MM.1S (cell line): ENCODE measurements at regions not wholly inside any gene's neighbourhood (a gene's known extent, or its start where the extent isn't known, plus 50 kb on each side); places are given as distances from the start of the nearest gene placed in this dataset.

Source experiments
- DNase-seq: peaks from one replicate; pipeline ENCODE4 v3.0.0-alpha.2; 2015
- H2AFZ ChIP-seq: fragments of 300-600 bp; sonication (generic); 2 replicates; pipeline ENCODE4 v1.6.0; 2016; ENCODE audit warnings: antibody characterized with exemption, low read length
- H3F3A ChIP-seq: fragments of 300-600 bp; sonication (generic); 2 replicates; pipeline ENCODE4 v1.6.1; 2016; ENCODE audit warnings: mild to moderate bottlenecking, antibody characterized with exemption, low read length, moderate library complexity, mixed read lengths; ENCODE audit not compliant: insufficient read depth
- H3K27ac ChIP-seq: fragments of 300-600 bp; sonication (generic); 2 replicates; pipeline ENCODE4 v1.5.1; 2016; ENCODE audit warnings: mild to moderate bottlenecking, low read length
- H3K27me3 ChIP-seq: fragments of 300-600 bp; sonication (generic); replicated peaks from 2 replicates; pipeline ENCODE4 v1.6.0; 2016; ENCODE audit warnings: low read length; ENCODE audit not compliant: insufficient read depth
- H3K36me3 ChIP-seq: fragments of 300-600 bp; sonication (generic); replicated peaks from 2 replicates; pipeline ENCODE4 v1.6.1; 2016; ENCODE audit warnings: mild to moderate bottlenecking, low read length, mixed read lengths; ENCODE audit not compliant: insufficient read depth
- H3K4me1 ChIP-seq: fragments of 300-600 bp; sonication (generic); 2 replicates; pipeline ENCODE4 v1.6.1; 2016; ENCODE audit warnings: low read length, mixed read lengths
- H3K4me2 ChIP-seq: fragments of 300-600 bp; sonication (generic); 2 replicates; pipeline ENCODE4 v1.6.0; 2016; ENCODE audit warnings: low read depth, low read length
- H3K4me3 ChIP-seq: fragments of 300-600 bp; sonication (generic); 2 replicates; pipeline ENCODE4 v1.5.1; 2016; ENCODE audit warnings: low read length, mixed read lengths
- H3K79me2 ChIP-seq: fragments of 300-600 bp; sonication (generic); 2 replicates; pipeline ENCODE4 v1.6.1; 2016; ENCODE audit warnings: mixed run types, low read length, mixed read lengths
- H3K9ac ChIP-seq: fragments of 300-600 bp; sonication (generic); 2 replicates; pipeline ENCODE4 v1.6.1; 2016; ENCODE audit warnings: low read length, mixed read lengths
- H3K9me2 ChIP-seq: fragments of 300-600 bp; sonication (generic); replicated peaks from 2 replicates; pipeline ENCODE4 v1.6.1; 2016; ENCODE audit warnings: mild to moderate bottlenecking, low read length, mixed read lengths; ENCODE audit not compliant: insufficient read depth
- H3K9me3 ChIP-seq: fragments of 300-600 bp; sonication (generic); replicated peaks from 2 replicates; pipeline ENCODE4 v1.6.1; 2016; ENCODE audit warnings: mild to moderate bottlenecking, low read length, mixed read lengths; ENCODE audit not compliant: insufficient read depth
- H4K20me1 ChIP-seq: fragments of 300-600 bp; sonication (generic); 2 replicates; pipeline ENCODE4 v1.6.1; 2016; ENCODE audit warnings: mild to moderate bottlenecking, low read length, moderate library complexity, mixed read lengths; ENCODE audit not compliant: insufficient read depth
- EZH2 ChIP-seq: fragments of 300-600 bp; sonication (generic); optimal IDR thresholded peaks from 2 replicates; pipeline ENCODE3; 2017; ENCODE audit warnings: low read depth, mild to moderate bottlenecking, antibody characterized with exemption, low read length, mixed read lengths
- EZH2phosphoT487 ChIP-seq: fragments of 300-600 bp; sonication (generic); IDR thresholded peaks from 2 replicates; pipeline ENCODE4 v1.6.1; 2018; ENCODE audit warnings: antibody characterized with exemption, low read length
- TF ChIP-seq, protein P1 (sequence below): fragments of 300-600 bp; sonication (generic); IDR thresholded peaks from 2 replicates; pipeline ENCODE4 v1.5.1; 2016; ENCODE audit warnings: antibody characterized with exemption, low read length, mixed read lengths

DNA sequence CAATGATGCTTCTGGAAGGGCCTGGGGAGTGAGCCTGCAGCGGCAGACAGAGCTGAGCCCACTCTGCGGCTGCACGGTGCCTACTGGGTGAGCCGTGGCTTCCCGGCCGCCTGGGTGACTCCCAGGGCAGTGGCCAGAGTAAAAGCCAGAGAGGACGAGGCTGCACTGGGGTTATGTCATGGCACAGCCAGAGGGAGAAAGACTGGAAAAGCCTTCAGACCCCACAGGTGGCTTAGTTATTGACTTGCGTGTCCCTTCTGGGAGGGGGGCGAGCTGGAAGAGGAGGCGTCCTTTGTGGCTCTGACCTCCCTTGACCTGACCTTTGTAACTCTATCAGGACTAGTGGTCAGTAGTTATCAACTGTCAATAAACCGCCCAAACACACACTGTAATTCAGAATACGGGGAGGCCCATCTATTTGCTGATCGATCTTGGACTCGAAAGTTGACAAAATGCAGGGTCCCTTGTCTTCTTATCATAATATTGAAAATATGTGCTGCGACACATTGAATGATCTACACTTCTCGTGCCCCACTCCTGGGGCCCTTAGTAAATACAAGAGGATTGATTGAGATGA is 385.9 kb upstream of the ZFHX3 start:
- no peaks in the 10 kb centered on the region for H3K79me2 ChIP-seq
- no peak overlapping the region for H3K4me2 ChIP-seq
- H3K27me3 ChIP-seq, result no peaks in the 10 kb centered on the region
- H2AFZ ChIP-seq, result no peak overlapping the region
- H3K27ac ChIP-seq, result no peak overlapping the region
- DNase-seq, result no peak
- H3K4me3 ChIP-seq, result no peak overlapping the region
- no peak overlapping the region for H3K9ac ChIP-seq
- no peaks in the 10 kb centered on the region for H3K9me2 ChIP-seq
- H3K4me1 ChIP-seq, result no peaks in the 10 kb centered on the region
- H3K36me3 ChIP-seq, result no peaks in the 10 kb centered on the region
- no peaks in the 10 kb centered on the region for H3K9me3 ChIP-seq
- no peaks in the 10 kb centered on the region for H4K20me1 ChIP-seq
- TF ChIP-seq, protein P1, sequence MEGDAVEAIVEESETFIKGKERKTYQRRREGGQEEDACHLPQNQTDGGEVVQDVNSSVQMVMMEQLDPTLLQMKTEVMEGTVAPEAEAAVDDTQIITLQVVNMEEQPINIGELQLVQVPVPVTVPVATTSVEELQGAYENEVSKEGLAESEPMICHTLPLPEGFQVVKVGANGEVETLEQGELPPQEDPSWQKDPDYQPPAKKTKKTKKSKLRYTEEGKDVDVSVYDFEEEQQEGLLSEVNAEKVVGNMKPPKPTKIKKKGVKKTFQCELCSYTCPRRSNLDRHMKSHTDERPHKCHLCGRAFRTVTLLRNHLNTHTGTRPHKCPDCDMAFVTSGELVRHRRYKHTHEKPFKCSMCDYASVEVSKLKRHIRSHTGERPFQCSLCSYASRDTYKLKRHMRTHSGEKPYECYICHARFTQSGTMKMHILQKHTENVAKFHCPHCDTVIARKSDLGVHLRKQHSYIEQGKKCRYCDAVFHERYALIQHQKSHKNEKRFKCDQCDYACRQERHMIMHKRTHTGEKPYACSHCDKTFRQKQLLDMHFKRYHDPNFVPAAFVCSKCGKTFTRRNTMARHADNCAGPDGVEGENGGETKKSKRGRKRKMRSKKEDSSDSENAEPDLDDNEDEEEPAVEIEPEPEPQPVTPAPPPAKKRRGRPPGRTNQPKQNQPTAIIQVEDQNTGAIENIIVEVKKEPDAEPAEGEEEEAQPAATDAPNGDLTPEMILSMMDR, result no peak
- TF ChIP-seq EZH2 (no peak), EZH2phosphoT487 (no peak)
- no peaks in the 10 kb centered on the region for H3F3A ChIP-seq

DNA sequence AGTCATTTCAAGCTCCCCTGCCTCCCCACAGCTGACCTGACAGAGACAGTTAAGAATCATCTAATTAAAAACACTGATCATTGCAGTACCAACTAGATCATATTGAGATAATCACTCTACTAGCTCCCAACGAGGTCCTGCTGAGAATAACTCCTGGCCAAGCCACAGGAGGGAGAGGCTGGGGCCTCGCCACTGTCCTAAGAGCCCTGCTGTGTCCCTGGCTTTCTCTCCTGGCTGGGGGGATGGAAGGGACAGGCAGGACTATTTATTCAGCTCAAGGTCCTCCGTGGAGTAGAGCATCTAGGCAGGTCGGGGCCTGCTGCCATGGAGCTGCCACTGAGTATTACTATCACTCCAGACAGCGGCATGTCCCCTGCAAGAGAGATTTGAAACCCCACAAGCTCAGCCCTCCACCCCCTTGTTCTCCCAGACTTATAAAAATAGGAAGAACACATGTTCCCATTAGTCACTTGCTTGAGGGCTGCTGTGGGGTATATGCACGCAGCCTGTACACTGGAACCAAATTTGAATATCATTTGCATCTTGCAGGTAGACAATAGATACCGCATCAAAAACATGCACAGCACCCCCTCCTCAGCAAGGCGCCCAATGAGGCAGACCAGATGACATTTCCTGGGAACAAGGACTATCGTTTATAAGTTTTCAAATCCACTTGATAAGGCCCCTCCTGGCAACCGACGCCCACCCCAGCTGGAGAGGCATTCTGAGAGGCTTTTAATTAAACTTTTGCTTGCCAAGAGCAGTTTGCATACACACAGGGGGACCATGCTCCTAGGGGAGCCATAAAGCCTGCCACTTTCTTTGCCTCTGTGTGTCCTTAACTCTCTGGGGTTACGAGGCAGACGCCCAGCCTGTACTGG is 385.2 kb upstream of the ZFHX3 start:
- Histone ChIP-seq H3K36me3 (no peaks in the 10 kb centered on the region), H3K4me3 (no peak overlapping the region), H4K20me1 (no peaks in the 10 kb centered on the region), H3K79me2 (no peaks in the 10 kb centered on the region), H3K27ac (no peak overlapping the region), H3K27me3 (no peaks in the 10 kb centered on the region), H3K9me2 (no peaks in the 10 kb centered on the region), H3K4me1 (no peaks in the 10 kb centered on the region), H3F3A (no peaks in the 10 kb centered on the region), H2AFZ (no peak overlapping the region), H3K9ac (no peak overlapping the region), H3K4me2 (no peak overlapping the region), H3K9me3 (no peaks in the 10 kb centered on the region)
- no peak for DNase-seq
- no peak for TF ChIP-seq EZH2phosphoT487
- TF ChIP-seq EZH2, result no peak
- TF ChIP-seq, protein P1, result no peak

GRCh38 chr16:73430138-73430537 is 382.2 kb upstream of the ZFHX3 start:
- H2AFZ ChIP-seq, result no peak overlapping the region
- H3K4me2 ChIP-seq, result no peak overlapping the region
- H3K79me2 ChIP-seq, result no peaks in the 10 kb centered on the region
- H3K27ac ChIP-seq, result no peak overlapping the region
- H3K9me3 ChIP-seq, result no peaks in the 10 kb centered on the region
- no peak for DNase-seq
- H3K4me3 ChIP-seq, result no peak overlapping the region
- H3K27me3 ChIP-seq, result no peaks in the 10 kb centered on the region
- no peaks in the 10 kb centered on the region for H3K9me2 ChIP-seq
- H3F3A ChIP-seq, result no peaks in the 10 kb centered on the region
- no peak overlapping the region for H3K9ac ChIP-seq
- H3K36me3 ChIP-seq, result no peaks in the 10 kb centered on the region
- H4K20me1 ChIP-seq, result no peaks in the 10 kb centered on the region
- TF ChIP-seq EZH2 (no peak), EZH2phosphoT487 (no peak)
- TF ChIP-seq, protein P1, result no peak
- H3K4me1 ChIP-seq, result no peaks in the 10 kb centered on the region
